Left lobe of liver (tissue), 2 donors: ENCODE measurements at regions not wholly inside any gene's neighbourhood (a gene's known extent, or its start where the extent isn't known, plus 50 kb on each side); places are given as distances from the start of the nearest gene placed in this dataset.

Experiments used
- ATAC-seq: fragments of 200-7000 bp; cut with Tn5 transposase; one replicate; pipeline ENCODE4 v1.9.1; 2020; ENCODE audit warnings: mild to moderate bottlenecking, moderate library complexity
- DNase-seq: peaks from one replicate; pipeline ENCODE4 v3.0.0-alpha.2; 2020; ENCODE audit warnings: low spot score
- donor health status: DM: no; HTN: no; CAD: no; lungs with moderate emphysema.
- donor health status: DM: no; HTN: yes; CAD: no.

DNA sequence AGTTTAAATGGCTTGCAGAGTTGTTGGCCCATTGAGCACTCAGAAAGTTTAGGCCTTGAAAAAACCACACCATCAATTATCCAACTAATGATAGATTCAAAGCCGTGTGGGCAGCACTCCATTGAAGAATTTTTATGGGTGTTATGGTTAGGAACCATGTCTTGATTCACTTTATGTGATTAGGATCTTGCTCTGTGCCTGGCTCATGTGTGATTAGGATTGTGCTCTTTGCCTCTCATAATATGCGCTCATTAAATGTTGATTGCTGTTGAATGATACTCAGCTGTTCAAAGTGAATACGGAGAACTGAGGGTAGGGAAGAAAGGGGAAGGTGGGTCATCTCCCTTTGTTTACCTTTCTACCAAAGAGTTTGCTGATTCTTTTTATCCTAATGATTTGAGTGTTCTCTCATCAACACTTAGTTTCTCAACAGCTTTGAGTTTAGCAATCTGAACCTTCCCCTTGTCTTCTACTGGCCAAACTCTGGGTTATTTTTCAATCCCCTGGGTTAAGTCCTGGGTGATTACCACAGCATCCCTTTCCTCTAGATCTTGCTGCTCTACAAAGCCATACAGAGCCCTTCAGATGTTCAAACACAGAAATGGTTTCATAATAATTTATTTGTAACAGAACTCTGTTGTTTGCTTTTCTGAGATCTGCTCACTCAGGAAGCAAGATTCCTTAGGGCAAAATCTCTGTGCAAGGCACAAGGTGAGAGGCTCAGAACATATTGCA, 668.8 kb upstream of the RGMB start:
- DNase-seq (no peak), ATAC-seq (peak; percentile 65)

DNA sequence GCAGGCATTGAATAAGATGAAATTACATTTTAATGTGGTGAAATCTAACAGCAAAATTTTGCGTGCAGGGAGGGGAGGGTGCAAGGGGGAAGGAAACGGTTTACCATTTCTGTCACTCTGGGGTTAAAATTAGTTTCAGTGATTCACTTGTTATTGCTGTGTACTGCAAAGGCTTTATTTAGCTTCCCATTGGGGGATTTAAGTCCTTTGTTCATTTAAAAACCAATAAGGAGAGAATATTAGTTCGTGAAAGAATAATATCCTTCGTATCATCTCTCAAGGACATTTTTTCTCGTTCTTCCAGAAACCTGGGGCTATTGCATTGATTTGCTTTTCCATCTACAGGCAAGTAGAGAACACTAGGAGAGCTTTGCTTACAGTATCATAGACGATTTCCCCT, 667.8 kb upstream of the RGMB start:
- DNase-seq (no peak), ATAC-seq (no peak)

DNA sequence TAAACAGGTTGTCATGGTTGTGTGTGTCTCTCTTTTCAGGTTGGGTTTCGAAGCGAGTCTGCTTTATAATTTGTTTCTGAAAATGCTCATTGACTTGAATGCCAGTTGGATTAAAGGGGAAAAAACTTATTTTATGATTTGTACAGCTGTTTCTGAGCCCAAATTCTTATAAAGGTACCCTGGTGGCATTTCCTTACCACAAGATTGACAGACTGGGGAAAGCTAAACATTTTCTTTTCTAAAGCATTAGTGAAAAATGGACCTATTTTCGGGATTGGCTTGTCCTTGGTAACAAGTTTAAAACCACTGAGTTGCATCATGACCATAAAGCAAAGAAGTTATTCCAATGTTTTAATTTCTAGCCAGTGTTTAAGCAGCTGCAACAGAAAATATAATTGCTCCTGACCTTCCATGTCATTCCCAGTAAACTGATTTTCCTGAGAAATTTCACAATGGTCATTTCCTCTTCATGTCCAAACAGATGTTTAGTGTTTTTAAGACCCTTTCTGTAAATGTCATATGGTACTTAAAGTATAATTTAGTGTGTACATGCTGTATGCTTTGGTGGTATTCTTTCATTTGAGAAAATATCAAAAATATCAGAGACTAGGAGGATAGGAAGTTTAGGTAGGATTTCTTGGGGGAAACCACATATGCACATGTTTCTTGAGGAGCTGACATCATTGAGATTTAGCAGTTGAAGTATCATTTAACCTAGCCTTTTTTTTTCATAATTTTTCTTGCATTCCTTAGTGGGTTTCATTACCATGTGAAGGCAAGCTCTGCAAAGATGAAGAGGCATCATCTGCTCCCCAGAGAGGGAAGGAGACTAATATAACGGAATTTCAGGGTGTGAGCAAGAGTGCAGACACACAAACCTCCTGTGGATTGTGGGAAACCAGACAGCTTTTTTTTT, 667.1 kb upstream of the RGMB start:
- DNase-seq (no peak), ATAC-seq (no peak)

DNA sequence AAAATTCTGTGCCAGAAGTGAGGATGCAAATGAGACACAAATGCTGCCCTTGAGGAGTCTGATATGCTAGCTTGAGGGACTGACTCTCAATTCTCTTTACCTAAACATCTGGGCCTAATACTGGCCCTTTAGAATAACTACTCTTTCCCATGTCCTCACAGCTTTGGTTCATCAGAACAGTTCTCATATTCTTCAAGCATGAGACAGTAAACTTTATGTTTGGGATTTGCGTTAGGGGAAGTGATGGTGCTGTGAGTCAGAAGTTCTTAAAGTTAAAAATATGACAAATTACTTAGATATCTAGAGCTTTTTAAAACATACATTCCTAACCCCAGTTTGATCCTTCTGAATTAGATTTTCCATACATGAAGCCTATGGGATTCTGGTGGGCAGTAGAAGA, 665.0 kb upstream of the RGMB start:
- DNase-seq (no peak), ATAC-seq (no peak)

DNA sequence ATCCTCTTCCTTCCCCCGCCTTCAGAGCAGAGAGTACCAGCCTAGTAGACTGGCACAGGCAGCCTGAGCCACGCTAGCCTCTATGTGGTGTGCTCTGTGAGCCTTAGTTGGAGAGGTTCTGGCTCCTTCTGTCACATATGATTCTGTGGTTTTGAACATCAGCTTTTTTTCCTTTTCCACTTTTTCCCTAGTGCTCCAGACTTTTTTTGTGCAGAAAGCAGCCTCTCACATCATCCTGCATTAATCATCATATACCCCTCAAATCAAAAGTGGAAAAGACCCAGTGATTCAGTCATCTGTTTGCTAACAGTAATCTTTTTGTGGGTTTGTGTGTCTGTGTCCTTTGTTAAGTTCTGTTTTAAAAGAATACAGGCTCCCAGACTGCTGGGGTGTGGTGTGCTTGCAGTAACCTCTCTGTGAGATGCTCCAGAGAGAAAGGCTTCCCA, 663.9 kb upstream of the RGMB start:
- no peak for ATAC-seq
- DNase-seq: no peak

DNA sequence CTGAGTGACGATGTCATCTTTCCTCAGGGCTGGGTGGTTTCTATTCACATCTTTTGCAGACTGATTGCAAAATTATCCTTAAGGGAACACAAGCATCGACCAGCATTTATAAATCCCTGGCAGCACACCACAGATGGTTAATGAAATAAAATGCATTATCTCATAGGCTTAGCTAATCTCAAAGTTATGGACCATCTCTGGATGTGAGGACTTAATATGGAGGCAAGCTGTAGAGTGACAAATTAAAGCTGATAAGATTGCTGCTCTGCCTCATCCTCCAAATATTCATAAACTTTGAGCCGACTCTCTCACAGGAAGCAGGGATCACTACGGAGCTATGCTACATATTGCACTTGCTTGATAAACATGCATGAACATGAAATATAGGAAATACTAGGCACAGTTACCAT, 663.2 kb upstream of the RGMB start:
- DNase-seq (no peak), ATAC-seq (no peak)

DNA sequence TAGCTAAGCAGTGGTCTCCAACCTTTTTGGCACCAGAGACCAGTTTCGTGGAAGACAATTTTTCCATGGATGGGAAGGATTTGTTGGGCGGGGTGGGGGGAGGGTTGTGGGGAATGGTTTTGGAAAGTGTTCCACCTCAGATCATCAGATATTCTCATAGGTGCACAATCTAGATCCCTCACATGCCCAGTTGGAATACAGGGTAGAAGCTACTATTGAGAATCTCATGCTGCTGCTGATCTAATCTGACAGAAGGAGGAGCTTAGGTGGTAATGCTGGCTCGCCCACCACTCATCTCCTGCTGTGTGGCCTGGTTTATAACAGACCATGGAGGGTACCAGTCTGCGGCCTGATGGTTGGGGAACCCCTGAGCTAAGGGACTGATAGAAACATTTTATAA, 662.7 kb upstream of the RGMB start:
- ATAC-seq (no peak), DNase-seq (no peak)

DNA sequence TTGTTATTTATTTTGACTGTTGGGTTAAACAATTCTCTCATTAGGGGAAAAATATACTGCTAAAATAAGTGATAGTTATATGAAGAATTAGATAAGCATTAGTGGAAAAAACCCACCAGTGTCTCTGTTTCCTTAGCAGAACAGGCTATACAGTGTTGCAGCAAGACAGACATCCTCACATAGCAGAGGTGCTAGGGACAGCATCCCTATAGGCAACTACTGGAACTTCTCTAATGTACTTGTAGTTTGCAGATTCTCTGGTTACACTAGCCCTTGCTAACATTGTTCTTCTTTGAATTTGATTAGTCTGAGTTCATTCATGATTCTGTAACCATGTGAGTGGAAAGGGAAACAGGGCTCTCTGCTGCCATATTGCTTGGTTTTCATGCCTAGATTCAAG, 661.8 kb upstream of the RGMB start:
- ATAC-seq: no peak
- no peak for DNase-seq

DNA sequence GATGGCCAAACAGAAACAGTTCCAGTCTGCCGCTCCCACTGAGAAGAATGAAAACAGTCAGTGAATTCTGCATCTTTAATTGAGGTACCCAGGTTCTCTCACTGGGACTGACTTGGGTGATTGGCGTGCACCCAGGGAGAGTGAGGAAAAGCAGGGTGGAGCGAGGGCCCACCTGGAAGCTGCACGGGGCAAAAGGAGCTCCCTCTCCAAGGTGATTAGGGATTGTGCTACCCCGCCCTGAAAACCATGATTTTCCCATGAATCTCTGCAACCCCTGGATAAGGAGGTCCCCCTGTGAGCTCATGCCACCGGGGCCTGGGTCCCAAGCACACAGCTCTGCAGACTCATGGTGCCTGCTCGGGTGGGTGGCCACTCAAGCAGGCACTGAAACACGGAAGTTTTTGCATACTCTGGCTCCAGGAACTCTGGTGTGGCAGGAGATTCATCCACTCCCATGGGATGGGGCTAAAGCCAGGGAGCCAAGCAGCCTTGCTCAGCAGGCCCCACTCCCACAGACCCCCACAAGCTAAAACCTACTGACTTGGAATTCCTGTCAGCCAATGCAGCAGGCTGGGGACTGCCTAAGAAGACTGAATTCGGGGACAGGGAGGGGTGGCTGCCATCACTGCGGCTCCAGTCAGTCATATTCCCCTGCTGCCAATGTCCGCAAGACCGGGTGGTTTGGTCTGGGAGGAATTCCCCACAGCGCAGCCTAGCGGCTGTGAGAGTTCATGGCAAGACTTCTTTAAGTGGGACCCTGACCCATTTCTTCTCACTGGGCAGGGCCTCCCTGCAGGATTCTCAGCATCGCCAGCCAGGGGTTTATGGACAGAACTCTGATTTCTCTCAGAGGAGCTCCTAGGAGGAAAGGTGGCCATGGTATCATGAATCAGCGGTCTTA, 652.2 kb upstream of the RGMB start:
- no peak for DNase-seq
- ATAC-seq: no peak

DNA sequence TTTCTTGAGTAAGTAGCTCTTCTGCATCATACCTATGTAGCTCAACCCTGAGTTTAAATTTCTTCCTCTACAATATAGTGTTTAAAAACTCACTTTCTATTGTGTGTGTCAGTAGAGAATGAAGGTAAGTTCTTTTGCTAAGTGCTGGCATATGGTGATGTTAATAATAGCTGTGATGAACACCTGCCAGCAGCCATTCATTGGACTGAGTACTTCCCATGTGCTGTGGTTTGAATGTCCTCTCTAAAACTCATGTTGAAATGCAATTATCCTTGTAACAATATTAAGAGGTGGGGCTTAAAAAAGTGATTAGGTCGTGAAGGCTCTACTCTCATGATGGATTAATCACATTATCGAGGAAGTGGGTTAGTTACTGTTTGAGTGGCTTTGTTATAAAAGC, 645.2 kb upstream of the RGMB start:
- DNase-seq (no peak), ATAC-seq (no peak)

DNA sequence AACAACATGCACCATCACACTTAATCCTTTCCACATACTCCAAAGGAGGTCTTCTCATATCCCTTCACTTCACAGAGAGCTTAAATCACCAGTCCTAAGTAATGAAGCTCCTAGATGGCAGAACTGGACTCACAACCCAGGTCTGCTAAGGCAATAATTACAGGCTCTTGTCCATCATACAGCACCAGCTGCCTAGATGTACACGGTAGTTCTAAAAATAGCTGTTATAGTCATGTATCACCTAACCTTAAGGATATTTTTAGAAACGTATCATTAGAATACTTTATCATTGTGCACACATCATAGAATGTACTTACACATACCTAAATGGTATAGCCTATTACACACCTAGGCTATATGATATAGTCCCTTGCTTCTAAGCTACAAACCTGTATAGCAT, 644.6 kb upstream of the RGMB start:
- DNase-seq (no peak), ATAC-seq (no peak)

DNA sequence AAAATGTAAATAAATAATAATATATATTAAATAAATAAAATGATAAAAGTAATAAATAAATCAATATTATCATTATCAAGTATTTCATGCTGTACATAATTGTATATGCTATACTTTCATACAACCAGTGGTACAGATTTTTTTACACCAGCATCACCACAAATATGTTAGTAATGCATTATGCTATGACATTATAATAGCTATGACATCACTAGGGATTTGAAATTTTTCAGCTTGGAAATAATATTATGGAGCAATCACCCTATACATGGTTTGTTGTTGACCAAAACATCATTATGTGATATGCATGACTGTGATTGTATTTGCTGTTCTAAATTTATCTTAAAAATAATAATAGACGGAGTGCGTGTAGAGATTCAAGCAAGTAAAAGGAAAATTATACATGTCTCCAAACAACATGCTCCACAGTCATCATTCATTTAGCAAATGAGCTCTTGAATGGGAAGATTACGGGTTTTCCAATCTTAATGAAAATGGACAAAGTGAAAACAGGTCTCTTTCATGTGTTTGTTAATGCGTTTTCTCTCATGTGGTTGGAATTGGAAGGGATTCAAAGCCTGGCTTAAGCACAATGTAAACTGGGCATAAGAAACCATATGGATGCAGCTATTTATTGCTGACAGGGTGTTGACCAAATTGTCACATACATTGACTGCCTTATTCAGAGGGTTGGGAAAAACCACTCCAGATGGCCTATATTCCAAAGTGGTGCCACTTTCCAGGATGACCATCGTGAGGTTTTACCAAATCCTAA, 643.0 kb upstream of the RGMB start:
- ATAC-seq (no peak), DNase-seq (no peak)

DNA sequence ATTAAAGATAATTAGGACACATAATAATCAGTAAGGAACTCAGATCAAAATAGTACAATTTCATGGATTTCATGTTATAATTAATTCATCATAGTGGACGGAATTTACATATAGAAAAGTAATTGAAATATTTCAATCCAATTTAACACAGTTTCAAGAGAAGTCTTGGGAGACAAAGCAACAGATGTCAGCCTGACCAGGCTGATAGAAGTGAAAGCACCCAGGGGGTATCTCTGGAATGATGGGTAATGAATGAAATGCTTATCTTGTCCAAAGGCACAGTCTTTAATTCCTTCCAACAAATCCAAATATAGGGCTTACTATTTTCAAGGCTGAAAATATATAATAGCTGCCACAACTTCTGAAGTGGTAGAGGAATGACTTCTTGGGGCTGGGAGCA, 629.3 kb upstream of the RGMB start:
- DNase-seq (no peak), ATAC-seq (no peak)

DNA sequence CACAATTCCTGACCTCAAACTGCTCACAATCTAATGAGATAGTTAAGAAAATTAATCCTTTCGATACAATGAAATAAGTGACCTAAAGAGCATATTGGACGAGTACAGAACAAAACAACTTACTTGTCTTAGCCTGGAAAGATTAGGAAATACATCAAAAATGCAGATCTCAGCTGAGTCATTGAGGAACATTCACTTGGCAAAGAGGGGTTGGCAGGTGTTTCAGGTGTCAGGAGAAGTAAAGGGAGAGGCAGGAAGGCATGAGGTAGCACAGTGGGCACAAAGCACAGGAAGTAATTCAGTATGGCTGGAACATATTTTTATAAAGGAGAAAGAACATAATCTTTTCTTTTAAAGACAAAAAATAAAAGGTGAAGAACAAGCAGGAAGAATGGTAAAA, 628.8 kb upstream of the RGMB start:
- DNase-seq: no peak
- ATAC-seq: no peak

DNA sequence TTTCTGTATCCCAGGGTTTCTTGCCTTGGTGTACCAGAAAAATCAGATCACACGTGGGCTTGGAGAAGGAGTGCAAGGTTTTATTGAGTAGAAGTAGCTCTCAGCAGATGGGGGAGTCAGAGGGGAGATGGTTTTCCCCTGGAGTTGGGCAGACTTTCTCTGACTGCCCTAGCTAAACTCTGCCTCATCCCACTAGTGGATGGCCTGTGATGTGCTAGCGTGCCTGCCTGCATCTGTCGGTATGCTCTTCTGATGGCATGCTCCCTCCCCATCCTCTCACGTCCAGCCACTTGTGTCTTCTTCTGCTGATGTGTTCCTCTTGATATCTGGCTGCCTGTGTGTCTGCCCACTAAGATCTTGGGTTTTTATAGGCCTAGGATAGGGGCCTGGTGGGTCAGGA, 616.1 kb upstream of the RGMB start:
- no peak for DNase-seq
- no peak for ATAC-seq

DNA sequence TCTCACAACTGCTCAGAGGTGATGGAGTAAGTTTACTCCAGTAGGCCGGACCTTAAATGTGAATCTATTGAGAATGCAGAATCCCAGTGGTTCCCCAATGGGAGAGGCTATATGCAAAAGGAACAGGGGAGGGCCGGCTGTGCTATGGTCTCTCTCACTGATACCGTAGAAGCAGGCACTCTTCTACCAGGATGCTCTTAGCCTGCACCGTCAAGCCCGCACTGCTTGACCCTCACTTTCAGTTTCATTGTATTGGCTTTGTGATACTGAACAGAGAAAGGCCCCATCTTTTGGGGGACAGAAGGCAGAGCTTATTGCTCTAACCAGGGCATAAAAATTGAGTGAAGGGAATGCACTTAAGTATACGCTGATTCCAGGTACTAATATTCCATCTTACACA, 615.0 kb upstream of the RGMB start:
- DNase-seq (no peak), ATAC-seq (no peak)

DNA sequence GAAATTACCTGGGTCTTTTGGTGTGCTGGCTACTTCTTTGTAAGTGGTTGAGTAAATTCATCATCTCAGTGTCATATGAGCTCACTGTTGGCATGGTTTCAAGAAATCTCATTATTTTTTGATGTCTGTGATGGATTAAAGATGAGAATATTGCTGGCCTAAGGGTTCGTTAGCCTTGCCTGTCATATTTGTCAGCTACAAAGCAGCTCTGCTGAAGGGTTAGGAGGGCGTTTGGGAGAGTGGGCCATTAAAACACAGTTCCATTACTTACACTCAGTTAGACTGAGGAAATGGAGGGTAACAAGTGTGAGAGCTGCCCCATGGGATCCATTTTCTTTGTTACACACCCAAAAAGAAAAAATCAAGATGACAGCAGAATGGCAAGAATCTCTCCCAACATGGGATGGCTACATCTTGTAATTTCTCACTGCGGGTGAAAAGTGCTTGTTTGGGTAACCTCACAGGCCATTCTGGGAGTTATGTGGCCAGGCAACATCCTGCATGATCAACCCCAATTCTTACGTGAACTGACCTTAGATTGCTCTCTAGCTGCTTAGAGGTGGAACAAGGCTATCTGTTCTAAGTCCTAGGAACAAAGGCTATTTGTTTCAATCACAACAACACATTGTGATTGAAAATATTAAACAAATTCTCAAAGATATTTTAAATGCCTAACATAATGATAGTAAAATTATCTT, 609.5 kb upstream of the RGMB start:
- ATAC-seq (no peak), DNase-seq (no peak)

DNA sequence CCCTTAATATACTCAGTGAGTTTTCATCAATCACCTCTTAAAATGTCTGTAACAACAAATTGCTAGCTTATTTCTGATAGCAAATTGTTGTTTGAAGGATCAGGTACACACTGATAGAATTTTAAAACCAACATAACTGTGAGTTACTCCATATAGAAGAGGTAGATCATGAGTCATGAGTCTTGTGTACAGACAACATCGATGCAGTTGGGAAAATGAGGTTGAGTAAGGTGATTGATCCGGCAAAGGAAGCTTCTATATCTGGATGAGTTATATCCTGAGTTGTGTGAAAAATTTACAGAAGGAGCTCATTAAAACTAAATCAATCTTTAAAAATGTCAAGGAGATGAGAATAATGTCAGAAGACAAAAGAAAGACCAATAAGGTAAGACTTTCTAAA, 604.6 kb upstream of the RGMB start:
- DNase-seq: no peak

DNA sequence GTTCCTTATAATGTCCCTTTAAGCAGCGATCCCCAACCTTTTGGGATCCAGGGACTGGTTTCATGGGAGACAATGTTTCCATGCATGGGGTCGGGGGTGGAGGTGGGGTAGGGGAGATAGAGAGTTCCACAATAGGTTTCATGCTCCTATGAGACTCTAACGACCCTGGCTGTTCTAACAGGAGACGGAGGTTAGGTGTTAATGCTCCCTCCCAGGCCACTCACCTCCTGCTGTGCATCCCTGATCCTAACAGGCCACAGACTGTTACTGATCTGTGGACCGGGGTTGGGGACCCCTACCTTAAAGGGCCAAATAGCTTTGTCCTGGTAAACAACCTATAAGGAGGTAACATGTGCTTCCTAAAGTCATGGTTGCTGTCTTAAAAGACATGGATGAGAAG, 602.5 kb upstream of the RGMB start:
- ATAC-seq (no peak), DNase-seq (no peak)

More for the DNA sequence above, 604.6 kb upstream of the RGMB start:
- no peak for ATAC-seq

DNA sequence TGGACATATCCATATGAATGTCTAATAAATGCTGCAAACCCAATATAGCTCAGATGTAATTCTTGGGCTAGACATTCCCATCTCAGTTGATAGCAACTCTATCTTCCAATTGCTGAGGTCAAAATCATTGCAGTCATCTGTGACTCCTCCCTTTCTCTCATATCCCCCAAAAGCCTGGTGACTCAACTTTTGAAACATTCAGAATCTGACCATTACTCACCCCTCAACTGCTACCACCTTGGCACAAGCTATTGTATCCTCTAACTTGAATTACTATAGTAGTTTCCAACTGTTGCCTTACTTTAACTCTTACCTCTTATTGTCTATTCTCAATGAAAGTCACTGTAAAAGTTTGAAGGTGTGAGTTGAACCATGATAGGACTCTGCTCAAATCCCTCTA, 600.1 kb upstream of the RGMB start:
- DNase-seq: no peak
- no peak for ATAC-seq
